ENCODE measurements at regions not wholly inside any gene's neighbourhood (a gene's known extent, or its start where the extent isn't known, plus 50 kb on each side); places are given as distances from the start of the nearest gene placed in this dataset.

GRCh38 chr18:37712776-37713175, 147.2 kb upstream of the CELF4 start:
- no peaks in the 10 kb centered on the region for H3K4me1 ChIP-seq (ENCODE audit: control insufficient read depth, insufficient read depth, low read length)

DNA sequence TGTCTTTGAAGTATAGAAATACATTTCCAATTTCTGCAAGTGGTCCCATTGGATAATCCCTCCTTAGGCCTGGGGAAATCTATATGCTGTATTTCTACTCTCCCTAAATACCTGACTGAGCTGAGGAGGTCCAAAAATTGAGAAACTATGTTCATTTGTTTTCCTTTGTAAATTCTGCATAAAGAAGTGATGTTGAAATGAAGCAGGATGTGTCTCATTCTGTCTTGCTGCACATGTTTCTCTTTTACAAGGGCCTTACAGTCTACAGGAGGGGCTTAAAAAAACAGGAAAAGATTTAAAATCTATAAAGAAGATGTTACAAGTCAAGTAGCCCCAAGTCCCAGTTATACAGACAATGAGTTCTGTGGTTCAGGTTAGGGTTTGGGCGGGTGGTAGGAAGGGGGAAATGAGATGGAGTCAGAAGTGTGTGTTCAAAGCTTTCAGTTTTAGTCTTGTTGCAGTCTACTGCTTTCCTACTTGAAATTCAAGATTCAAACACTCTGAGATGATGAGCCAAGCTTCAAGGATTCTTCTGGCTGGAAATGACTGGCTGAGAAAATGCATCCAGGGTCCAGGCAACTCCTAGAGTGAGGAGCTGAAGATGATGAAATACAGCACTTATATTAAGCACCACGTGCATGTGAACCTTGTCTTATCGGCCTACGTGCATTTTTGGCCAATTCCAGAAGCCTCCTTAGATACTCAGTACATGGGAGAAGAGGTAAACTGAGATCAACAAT, 146.3 kb upstream of the CELF4 start:
- H4K20me1 ChIP-seq (ENCODE audit: control insufficient read depth, insufficient read depth), result no peaks in the 10 kb centered on the region
- WGBS (ENCODE audit: insufficient coverage, insufficient replicate concordance, low lambda C conversion rate, missing lambda C conversion rate), result 23% methylated on average over 4 of the region's 4 CpGs
- CTCF ChIA-PET, result no interaction called here
- FAIRE-seq (no peak), ATAC-seq (no peak), DNase-seq (ENCODE audit: low read depth, low spot score) (no peak)
- SMC1A ChIA-PET (ENCODE audit: uncharacterized antibody, unreplicated experiment), result no interaction called here
- no peak overlapping the region for H3K4me2 ChIP-seq (ENCODE audit: control insufficient read depth, insufficient read depth)
- RAD21 ChIA-PET (ENCODE audit: unreplicated experiment), result no interaction called here
- no peak overlapping the region for H2AFZ ChIP-seq (ENCODE audit: control insufficient read depth, low read depth, low read length)
- no peak overlapping the region for H3K27ac ChIP-seq (ENCODE audit: control insufficient read depth, insufficient read depth)
- H3K79me2 ChIP-seq (ENCODE audit: control insufficient read depth, insufficient read depth, low read length), result no peaks in the 10 kb centered on the region
- no peaks in the 10 kb centered on the region for H3K36me3 ChIP-seq (ENCODE audit: control insufficient read depth in 2 of 2, insufficient read depth in 2 of 2, low read length in 1 of 2)
- POLR2A ChIA-PET, result no interaction called here
- no peak for TF ChIP-seq TAF1 (IDR thresholded peaks at IDR 0.05; ENCODE audit: borderline replicate concordance, low read depth, low read length)
- TF ChIP-seq ASH2L (IDR thresholded peaks at IDR 0.05; ENCODE audit: borderline replicate concordance, low read depth), result no peak
- no peak for TF ChIP-seq IKZF2 (IDR thresholded peaks at IDR 0.05)
- intact Hi-C loops (cut with micrococcal nuclease; ENCODE audit: unreplicated experiment) (no loop called here), in situ Hi-C loops (cut with MboI) (no loop called here)
- H3K9ac ChIP-seq (ENCODE audit: control insufficient read depth, insufficient read depth, low read length), result no peak overlapping the region
- H3K9me3 ChIP-seq (replicated peaks; ENCODE audit: control insufficient read depth, insufficient read depth, low read length), result no peaks in the 10 kb centered on the region
- no TSS peak for BruUV-seq (replicated peaks)
- no peak overlapping the region for H3K4me3 ChIP-seq
- no peaks in the 10 kb centered on the region for H3K27me3 ChIP-seq (replicated peaks in 1 of 2; ENCODE audit: control insufficient read depth in 2 of 2, insufficient read depth in 2 of 2, low read length in 1 of 2)
- H3K4me1 ChIP-seq (ENCODE audit: control insufficient read depth, insufficient read depth, low read length), result no peaks in the 10 kb centered on the region

More at GRCh38 chr18:37712776-37713175, 147.2 kb upstream of the CELF4 start:
- no TSS peak for BruUV-seq (replicated peaks)
- Histone ChIP-seq H3K4me2 (ENCODE audit: control insufficient read depth, insufficient read depth) (no peak overlapping the region), H3K9me3 (replicated peaks; ENCODE audit: control insufficient read depth, insufficient read depth, low read length) (no peaks in the 10 kb centered on the region), H3K27me3 (replicated peaks in 1 of 2; ENCODE audit: control insufficient read depth in 2 of 2, insufficient read depth in 2 of 2, low read length in 1 of 2) (no peaks in the 10 kb centered on the region), H3K36me3 (ENCODE audit: control insufficient read depth in 2 of 2, insufficient read depth in 2 of 2, low read length in 1 of 2) (no peaks in the 10 kb centered on the region), H3K79me2 (ENCODE audit: control insufficient read depth, insufficient read depth, low read length) (no peaks in the 10 kb centered on the region), H4K20me1 (ENCODE audit: control insufficient read depth, insufficient read depth) (no peaks in the 10 kb centered on the region), H3K4me3 (no peak overlapping the region), H3K27ac (ENCODE audit: control insufficient read depth, insufficient read depth) (no peak overlapping the region), H3K9ac (ENCODE audit: control insufficient read depth, insufficient read depth, low read length) (no peak overlapping the region), H2AFZ (ENCODE audit: control insufficient read depth, low read depth, low read length) (no peak overlapping the region)
- RAD21 ChIA-PET (ENCODE audit: unreplicated experiment), result no interaction called here
- SMC1A ChIA-PET (ENCODE audit: uncharacterized antibody, unreplicated experiment), result no interaction called here
- TF ChIP-seq GABPA (IDR thresholded peaks at IDR 0.05; ENCODE audit: low read depth), result no peak
- intact Hi-C loops (cut with micrococcal nuclease; ENCODE audit: unreplicated experiment), result no loop called here
- in situ Hi-C loops (cut with MboI), result no loop called here
- CTCF ChIA-PET, result no interaction called here
- no peak for FAIRE-seq
- POLR2A ChIA-PET, result no interaction called here
- ATAC-seq, result no peak
- no peak for DNase-seq (ENCODE audit: low read depth, low spot score)

Data from GM12878 (cell line).